AG08396 (cell line): ENCODE measurements at regions not wholly inside any gene's neighbourhood (a gene's known extent, or its start where the extent isn't known, plus 50 kb on each side); places are given as distances from the start of the nearest gene placed in this dataset.
A peak's percentile ranks its signal among the peaks of the same experiment; 100 is the strongest.
"Not testable (repeated sequence)": the region's sequence is repeated elsewhere in the genome, so short reads cannot be mapped to it uniquely, and the experiment has no call there.

ENCODE experiments used
- DNase-seq: peaks from one replicate; pipeline ENCODE4 v3.0.0; 2012; ENCODE audit warnings: low spot score, mixed read lengths

- no peak for DNase-seq
Observed at GRCh38 chr17:51435171-51435552, 174.8 kb downstream of the UTP18 start.

- no peak for DNase-seq
Observed at GRCh38 chr17:51435641-51436091, 175.3 kb downstream of the UTP18 start.

DNA sequence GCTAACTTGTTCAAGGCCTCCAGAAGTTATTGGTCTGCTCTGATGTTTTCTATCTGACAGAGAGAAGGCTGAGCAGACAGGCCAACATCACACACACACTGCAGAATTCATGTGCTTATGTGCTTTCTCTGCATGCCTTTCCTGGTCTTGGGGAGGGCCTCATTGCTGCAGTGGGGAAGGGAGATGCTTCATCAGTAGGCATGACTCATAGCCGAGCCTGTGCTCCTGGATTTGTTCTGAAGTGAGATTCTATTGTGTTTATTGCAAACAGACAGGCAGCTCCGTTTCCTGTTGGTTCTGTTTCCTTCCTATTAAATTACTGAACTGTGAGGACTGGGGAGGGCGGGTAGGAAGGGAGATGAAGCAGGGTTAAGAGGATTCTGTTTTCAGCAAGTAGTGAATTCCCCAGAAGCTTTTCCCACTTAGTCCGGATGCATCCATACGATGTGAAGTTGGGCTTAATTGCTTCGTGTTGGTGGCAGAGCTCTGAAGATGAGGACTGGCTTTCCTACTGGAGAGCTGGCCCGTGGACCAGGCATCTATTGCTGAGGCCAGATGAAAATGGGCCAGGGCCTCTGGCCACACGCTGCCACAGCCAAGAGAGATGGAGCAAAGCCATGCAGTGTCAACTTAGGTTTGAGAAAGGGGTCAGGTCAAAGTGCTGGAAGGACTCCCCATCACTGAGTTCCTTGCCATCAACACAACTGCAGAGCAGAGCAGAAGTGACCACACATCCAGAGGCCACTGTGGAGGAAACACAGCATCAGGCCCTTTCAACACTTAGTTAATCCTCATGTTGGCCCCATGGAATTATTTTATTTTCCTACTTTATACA lies 179.3 kb downstream of the UTP18 start:
- no peak for DNase-seq

DNA sequence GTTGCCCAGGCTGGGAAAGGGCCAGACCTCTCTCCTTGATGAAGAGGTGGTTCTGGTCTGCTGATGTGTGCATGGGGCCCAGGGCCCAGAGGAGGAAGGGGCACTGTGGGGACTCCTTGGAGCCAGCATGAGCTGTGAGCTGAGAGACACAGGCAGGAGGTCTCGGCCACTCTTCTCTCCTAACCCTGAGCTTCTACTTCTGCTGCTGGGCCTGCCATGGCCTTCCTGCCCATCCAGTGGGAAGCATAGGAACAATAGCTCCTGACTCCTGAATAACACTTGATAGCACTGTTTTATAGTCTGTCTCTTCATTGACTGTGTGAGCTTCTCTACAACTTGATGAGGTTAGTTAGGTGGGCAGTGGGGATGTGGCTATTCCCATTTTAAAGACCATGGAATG lies 181.1 kb downstream of the UTP18 start:
- DNase-seq = no peak

GRCh38 chr17:51442088-51442865 lies 181.9 kb downstream of the UTP18 start:
- no peak for DNase-seq

DNA sequence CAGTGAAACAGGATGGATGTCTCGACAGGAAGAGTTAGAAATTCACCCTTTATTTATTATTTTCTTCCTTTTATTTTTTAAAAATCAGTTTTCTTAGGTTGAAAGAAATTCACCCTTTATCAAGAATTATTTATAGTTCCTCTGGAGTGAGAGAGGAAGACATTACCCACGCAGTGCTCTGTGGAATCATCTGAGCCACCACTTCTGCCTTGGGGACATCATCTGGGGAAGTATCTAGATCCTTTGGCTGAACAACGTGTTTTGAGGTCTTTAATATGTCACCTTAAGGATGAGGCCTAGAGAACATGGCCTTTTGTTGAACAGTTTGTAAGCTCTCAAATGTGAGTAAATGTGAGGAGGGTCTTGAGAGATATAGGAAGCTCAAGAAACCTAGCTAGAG lies 183.3 kb downstream of the UTP18 start:
- no peak for DNase-seq

DNA sequence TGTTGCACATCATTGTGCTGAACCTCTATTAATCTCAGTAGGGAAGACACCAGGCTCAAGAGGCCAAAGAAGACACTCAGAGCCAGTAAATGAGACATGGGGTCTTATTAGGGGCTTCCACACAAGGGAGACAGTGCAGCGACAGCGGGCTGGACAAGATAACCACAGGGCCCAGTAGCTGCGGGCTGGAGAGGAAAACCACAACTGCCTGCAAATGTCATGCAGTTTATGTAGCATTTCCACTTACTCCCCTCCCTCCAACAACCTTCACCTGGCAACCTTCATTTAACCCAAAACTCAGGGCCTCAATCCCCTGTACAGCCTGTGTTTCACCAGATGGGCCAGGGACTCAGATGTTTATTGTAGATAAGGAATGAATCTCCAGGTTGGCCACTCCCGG lies 185.6 kb downstream of the UTP18 start:
- no peak for DNase-seq

DNA sequence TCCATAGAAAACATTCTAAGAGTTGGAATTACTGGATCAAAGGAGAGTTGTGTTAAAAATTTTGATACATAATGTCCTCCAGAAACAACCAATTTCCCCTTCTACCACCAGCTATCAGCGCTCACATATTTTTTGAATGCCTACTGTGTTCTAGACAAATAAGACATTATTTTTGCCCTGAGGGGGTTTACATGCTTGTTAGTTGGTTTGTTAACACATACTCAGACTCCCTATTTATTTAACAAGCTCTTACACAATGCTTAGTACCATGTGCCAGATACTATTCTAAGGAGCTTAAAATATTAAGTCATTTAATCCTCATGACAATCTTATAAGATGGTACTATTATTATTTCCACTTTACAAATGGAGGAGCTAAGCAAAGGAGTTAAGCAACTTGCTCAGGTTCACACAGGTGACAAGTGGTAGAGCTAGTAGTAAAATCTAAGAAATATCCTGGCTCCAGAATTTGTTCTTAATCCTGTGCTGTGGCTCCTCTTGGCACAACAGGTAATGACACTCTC lies 194.2 kb downstream of the UTP18 start:
- no peak for DNase-seq

- no peak for DNase-seq
Observed at GRCh38 chr17:51455211-51455610, 194.9 kb downstream of the UTP18 start.

DNA sequence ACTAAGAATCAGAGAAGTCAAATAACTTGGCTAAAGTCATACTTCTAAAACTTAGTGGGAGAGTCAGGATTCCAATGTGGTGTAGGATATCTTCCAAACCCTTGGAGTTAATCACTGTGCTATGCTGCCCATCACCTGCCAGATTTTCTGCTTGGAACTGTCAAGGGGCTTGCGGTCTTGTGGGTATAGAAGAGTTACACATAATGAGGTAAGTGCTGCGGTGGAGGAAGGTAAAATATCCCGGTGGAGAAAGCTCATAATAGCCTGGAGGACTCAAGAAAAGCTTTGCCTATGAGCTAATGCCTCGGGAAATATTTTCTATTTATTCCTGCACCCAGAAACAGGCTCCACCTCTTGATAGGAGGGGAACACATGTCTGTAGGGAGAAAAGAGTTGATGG lies 195.6 kb downstream of the UTP18 start:
- DNase-seq = no peak

DNA sequence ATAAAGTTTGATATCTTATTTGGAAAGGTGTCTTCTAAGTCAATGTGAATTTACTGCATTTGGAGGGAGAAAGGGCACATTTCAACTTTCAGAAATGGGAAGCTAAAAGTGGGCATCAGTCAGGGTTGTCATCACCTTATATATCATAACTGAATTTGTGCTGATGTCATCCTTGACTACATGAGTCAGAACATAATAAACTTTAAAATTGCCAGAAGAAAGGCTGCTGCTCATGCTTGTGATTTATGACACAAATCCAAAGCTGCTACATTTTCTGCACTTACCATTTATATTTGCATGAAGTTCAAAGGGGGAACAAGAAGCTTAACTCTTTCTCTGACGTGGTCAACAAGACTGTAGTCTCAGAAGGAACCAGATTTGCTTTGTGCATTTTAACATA lies 196.6 kb downstream of the UTP18 start:
- no peak for DNase-seq

GRCh38 chr17:51461578-51462004 lies 201.2 kb downstream of the UTP18 start:
- peak; percentile 35 for DNase-seq

GRCh38 chr17:51463353-51463752 lies 203.0 kb downstream of the UTP18 start:
- DNase-seq = no peak

DNA sequence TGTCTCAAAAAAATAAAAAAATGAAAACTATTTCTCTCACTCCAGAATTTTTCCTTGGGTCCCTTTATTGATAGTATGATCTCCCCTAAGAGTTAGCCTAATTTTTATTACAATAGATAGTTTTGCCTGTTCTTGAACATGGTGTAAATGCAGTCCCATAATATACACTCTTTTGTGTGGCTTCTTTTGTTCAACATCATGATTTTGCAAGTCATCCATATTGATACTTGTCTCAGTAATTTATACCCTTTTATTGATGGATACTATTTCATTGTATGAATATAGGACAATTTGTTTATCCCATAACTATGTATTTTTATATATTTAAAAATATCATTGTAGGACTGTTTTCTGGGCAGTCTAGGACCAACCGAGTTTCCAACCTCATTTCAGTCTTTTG lies 207.0 kb downstream of the UTP18 start:
- DNase-seq = no peak

DNA sequence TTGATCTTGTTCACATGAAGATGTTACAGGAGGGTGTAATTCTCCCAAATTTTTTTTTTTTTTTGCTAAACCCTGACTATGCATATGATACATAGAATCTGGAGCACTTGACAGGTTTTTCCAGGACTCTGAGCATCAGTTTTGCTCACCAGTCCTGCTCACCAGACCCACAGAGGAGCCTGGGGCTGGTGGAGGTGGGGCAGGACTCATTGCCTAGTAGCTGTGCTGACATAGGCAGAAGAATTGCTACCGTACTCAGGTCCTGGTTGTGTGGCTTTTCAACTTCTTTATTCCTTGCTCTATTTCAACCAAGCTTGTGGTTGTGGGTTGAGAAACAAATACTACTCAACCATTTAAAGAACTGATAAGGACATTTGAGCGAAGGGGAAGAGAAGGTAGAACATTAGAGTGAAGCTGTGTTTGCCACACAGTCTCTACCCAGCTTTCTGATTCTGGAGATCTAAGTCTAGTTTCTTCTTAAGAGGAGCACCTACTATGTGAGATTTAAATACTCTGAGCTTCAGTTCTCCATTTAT lies 212.4 kb downstream of the UTP18 start:
- no peak for DNase-seq

GRCh38 chr17:51474764-51475163 lies 214.4 kb downstream of the UTP18 start:
- no peak for DNase-seq

DNA sequence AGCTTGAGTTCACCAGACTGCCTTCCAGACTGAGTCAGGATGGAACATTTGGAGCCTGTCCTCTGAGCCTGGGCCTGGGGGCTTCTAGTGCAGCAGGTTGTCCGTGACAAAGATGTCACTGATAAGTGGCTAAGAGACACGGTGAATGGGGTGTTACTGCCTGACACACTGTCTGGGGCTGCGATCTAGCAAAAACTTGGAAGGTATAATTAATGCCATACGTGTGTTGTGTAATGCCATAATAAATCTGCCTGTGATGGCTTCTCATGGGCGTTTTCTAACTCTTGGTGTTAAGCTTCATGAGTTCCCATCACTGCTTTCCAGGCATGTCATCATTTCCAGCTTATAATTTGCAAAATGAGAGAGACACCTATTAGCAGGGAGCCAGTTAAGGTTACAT lies 215.4 kb downstream of the UTP18 start:
- DNase-seq = no peak

- no peak for DNase-seq
Observed at GRCh38 chr17:51479303-51479702, 219.0 kb downstream of the UTP18 start.

DNA sequence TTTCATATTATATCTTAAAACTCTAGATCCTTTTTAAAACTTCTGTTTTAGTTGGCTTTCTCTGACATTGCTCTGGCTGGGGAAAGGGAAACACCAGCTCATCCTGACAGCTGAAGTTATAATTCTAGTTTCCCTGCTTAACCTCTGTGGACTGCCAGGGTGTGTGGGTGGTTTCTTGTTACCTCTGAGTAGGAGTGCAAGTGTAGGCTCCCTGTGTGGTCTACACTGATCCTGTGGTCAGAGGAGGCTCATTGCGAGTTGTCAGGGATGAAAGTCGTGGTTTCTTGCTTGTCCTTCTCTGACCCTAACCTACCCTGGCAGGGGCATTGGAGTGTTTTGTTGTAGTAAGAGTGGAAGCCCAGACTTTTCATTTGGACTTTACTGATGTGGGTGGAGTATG lies 221.0 kb downstream of the UTP18 start:
- no peak for DNase-seq

DNA sequence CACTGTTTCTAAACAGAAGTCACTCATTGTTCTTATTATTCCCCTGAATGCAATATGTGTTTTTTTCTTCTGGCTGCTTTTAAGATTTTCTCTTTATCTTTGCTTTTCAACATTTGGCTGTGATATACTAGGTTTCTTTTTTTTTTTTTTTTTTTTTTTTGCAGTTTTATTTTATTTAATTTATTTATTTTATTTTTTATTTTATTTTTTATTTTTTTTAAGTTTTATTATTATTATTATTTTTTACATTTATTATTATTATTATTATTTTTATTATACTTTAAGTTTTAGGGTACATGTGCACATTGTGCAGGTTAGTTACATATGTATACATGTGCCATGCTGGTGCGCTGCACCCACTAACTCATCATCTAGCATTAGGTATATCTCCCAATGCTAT lies 221.9 kb downstream of the UTP18 start:
- not testable (repeated sequence) for DNase-seq

DNA sequence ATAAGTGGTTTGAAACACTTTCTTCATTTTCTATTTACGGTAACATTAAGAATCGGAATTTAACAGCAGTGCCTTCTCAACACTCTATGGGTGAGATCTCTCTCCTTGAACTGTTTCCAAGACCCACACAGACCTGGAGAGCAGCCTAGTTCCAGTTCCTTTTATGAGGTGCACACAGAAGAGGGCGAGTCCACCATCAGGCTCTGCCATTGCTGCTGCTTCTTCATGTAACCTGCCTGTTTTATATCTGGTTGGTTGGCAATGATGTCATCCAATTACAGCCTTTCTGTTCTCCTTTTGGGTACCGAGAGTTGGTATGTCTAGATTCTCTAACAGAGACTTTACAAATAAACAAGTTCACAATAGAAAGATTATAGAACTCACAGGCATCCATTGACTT lies 225.7 kb downstream of the UTP18 start:
- DNase-seq = no peak

GRCh38 chr17:51486885-51487520 lies 226.7 kb downstream of the UTP18 start:
- no peak for DNase-seq
